ENCODE measurements at regions not wholly inside any gene's neighbourhood (a gene's known extent, or its start where the extent isn't known, plus 50 kb on each side); places are given as distances from the start of the nearest gene placed in this dataset.

DNA sequence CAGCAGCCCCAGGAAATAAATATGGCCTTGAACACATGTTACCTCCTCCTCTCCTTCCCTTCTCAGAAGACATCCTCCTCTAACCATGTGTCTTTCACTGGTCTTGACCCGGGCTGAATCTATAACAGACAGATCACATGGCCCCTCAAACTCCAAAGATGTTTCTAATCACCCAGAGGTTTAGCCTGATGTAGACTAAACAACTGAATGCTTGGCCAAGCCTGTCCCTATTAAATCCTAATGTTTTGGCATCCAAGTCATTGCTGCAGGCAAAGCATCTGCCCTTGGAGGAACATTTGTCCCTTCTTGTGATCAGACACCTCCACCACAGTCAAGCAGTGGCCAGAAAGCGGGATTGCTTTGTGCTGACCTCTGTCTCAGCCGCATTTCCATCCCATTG lies 65.5 kb downstream of the ANKRD60 start:
- no peak for DNase-seq (ENCODE audit: low read depth in 3 of 3)

- no peak for DNase-seq (ENCODE audit: low read depth in 3 of 3)
Measured at GRCh38 chr20:58161192-58161591, 67.3 kb downstream of the ANKRD60 start.

- DNase-seq (ENCODE audit: low read depth in 3 of 3), result no peak
Measured at GRCh38 chr20:58160451-58161061, 67.9 kb downstream of the ANKRD60 start.

GRCh38 chr20:58155148-58155925 lies 73.1 kb downstream of the ANKRD60 start:
- DNase-seq (ENCODE audit: low read depth in 3 of 3), result no peak

GRCh38 chr20:58154113-58154512 lies 74.3 kb downstream of the ANKRD60 start:
- DNase-seq (ENCODE audit: low read depth in 3 of 3), result no peak

- DNase-seq (ENCODE audit: low read depth in 3 of 3), result no peak
Measured at GRCh38 chr20:58153121-58153520, 75.3 kb downstream of the ANKRD60 start.

- DNase-seq (ENCODE audit: low read depth in 3 of 3), result no peak
Measured at GRCh38 chr20:58150772-58151171, 77.7 kb downstream of the ANKRD60 start.

- no peak for DNase-seq (ENCODE audit: low read depth in 3 of 3)
Measured at GRCh38 chr20:58149437-58150091, 78.9 kb downstream of the ANKRD60 start.

DNA sequence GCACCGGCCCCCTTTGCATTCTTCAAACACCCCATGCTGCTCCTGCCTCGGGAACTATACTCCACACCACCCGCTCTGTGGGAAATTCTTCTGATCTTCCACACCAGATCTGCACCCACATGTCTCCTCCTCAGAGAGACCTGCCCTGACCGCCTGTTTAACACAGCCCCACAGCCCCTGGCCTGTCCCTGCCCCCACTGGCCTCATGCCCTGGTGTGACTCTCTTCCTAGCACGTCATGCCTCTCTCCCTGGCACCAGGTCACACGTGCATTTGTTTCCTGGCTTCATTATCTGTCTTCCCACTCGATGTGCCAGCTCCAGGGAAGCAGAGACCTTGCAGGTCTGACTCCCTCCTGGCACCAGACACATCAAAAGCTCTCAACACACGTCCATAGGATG lies 79.6 kb downstream of the ANKRD60 start:
- DNase-seq (ENCODE audit: low read depth in 3 of 3), result no peak

DNA sequence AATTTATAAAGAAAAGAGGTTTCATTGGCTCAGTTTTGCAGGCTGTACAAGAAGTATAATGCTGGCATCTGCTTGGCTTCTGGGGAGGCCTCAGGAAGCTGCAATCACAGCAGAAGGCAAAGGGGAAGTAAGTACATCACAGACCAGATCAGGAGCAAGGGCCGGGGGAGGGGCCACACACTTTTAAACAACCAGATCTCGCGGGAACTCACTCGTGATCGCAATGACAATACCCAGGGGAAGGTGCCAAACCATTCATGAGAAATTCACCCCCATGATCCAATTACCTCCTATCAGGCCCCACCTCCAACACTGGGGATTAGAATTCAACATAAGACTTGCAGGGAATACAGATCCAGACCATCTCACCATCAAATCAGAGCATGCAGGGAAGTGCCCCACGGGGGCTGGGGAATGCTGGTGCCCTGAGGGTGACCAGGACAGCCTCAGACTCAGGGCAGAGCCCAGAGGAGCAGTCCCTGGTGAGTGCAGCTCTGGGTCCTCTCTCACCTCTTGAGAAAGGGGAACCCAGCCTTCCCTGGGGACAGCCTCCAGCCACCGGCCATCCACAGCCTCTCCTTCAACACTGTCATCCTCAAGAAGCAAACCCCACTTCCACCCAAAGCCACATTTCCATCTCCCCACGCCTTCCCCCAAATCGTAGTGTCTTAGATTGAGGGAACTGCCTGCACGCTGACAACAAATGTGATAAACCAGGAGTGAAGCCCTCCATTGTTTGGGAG lies 80.7 kb downstream of the ANKRD60 start:
- no peak for DNase-seq (ENCODE audit: low read depth in 3 of 3)

DNA sequence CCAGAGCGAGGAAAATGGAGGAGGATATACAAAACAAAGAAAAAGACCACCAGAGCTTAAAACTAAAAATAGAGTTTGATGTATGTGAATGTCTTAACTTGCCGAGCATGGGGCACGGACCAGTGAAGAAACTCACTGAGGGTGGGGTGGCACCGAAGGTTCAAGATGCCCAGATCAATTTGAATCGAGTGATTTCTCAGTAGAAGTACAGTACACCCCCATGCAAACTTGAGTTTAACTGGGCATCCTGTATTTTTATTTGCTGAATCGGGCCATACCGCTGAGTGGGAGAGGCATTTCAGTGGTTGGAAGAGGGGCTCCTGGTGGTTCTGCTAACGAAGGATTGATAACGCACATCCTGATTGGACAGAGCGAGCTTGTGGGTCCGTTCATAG lies 81.7 kb downstream of the ANKRD60 start:
- no peak for DNase-seq (ENCODE audit: low read depth in 3 of 3)

GRCh38 chr20:58146081-58146745 lies 82.2 kb downstream of the ANKRD60 start:
- DNase-seq (ENCODE audit: low read depth in 3 of 3), result no peak

GRCh38 chr20:58145506-58146080 lies 82.9 kb downstream of the ANKRD60 start:
- no peak for DNase-seq (ENCODE audit: low read depth in 3 of 3)

DNA sequence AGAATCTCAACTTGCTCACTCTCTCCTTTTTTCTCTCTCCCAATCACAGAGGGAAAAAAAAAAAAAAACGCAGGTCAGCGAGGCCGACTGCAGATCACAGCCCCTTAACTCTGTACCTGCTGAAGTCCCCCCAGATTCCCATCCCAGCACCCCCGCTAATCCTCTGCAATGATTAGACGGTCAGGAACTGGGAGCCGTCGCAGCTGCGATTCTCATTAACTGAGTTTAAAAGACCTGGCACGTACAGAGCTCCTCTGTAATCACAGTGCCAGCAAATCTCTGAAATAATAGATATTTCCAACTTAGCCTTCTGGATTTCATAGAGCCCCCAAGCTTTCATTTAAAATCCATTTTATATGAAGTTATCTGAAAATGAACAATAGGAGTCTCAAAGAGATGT lies 84.4 kb downstream of the ANKRD60 start:
- DNase-seq (ENCODE audit: low read depth in 3 of 3), result no peak

DNA sequence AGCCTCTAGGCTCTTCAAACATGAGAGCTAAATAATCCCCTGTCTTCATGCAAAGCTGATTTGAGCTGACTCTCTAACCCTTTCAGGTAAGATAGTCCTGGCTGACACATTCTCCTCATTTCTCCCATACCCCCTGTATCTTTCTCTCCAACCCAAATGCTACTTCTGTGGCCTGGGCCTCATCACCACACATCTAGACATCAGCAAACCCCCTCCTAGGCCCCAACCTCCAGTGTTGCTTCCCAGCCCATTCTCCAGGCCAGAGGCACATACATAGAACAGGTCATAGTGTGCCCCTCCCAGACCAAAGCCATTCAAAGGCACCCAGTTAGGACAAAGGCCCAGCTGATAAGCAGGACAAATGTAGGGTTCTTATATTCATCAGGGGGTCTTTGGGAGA lies 84.9 kb downstream of the ANKRD60 start:
- no peak for DNase-seq (ENCODE audit: low read depth in 3 of 3)

GRCh38 chr20:58142843-58143185 lies 85.6 kb downstream of the ANKRD60 start:
- no peak for DNase-seq (ENCODE audit: low read depth in 3 of 3)

DNA sequence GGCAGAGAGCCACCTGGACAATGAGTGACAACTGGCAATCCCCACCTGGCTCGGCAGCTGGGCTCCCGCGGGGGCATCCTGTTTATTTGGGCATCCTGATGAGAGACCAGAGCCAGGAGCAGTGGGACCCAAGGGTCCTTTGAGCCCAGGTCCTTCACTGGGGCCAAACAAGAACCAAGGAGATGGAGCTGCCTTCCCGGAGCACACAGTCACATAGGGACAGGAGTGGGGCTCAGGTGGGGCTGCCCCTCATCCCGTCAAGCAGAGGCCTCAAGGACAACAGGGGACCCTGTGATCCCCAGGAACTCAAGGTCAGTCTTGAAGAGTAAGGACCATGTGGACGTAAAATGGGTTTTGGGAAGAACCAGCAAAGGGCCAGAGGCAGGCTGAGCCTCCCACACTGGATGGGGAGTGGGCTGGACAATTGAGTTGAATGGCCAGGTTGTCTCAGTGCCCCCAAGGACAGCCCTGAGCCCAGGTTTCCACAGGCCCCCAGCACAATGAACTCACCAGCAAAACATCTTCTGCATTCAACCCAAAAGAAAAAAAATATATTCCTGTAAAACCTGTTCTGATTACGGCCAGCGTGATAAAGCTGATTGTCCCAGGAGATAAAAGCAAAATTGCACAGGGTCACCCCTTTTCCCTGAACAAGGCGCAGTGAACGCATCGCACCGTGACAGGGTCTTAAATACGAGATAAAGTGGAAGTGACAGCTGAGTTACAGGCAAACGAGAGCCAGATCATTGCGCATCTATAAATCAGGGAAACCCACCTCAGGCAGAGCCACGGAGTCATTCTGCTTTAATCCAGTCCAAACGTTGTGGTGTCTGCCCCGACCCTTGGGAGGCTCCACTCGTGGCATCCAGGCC lies 86.2 kb downstream of the ANKRD60 start:
- DNase-seq (ENCODE audit: low read depth in 3 of 3), result no peak

- DNase-seq (ENCODE audit: low read depth in 3 of 3), result no peak
Measured at GRCh38 chr20:58141496-58141895, 87.0 kb downstream of the ANKRD60 start.

DNA sequence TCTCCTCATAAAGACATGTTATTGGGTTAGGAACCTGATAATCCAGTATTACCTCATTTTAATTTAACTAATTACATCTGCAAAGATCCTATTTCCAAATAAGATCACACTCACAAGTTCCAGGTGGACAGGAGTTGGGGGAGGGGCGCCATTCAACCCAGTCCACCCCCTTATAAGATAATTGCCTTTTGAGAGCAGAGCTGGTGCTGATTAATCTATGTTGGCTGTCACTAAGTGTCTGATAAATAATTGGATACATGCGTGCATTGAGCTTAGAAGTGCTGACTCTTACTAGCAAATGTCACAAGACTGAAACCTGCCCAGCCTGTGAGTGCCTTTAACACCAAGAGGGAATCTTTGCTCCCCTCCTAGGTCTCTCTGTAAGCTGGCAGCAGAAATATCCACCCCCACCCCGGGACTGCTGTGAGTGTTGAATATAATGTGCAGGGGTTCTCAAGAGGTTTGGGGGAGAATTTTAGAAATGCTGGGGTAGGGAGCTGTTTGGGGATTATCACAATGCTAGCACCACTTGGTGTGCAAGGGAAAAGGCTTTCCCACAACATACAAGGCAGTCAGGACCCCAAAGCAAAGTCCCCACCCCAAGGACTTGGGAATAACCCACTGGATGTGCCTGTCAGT lies 87.5 kb downstream of the ANKRD60 start:
- no peak for DNase-seq (ENCODE audit: low read depth in 3 of 3)
